Cardiac muscle cell (in vitro differentiated cells and primary cell): ENCODE measurements at regions not wholly inside any gene's neighbourhood (a gene's known extent, or its start where the extent isn't known, plus 50 kb on each side); places are given as distances from the start of the nearest gene placed in this dataset.

ENCODE experiments used
- DNase-seq, 2 donors: peaks; one replicate each; pipeline versions ENCODE4 v3.0.0 to v3.0.0-alpha.2; 2010 to 2017; ENCODE audit warnings: low read depth in 1 of 2, low spot score in 1 of 2
- H3K27ac ChIP-seq: fragments of 200-600 bp; sonication (generic); 2 replicates; pipeline ENCODE4 v1.5.1; 2016
- H3K27me3 ChIP-seq: fragments of 200-600 bp; sonication (generic); 2 replicates; pipeline ENCODE4 v1.6.0; 2016; ENCODE audit warnings: control low read depth
- H3K36me3 ChIP-seq: fragments of 200-600 bp; sonication (generic); 2 replicates; pipeline ENCODE4 v1.5.1; 2016; ENCODE audit warnings: control low read depth
- H3K4me1 ChIP-seq: fragments of 200-600 bp; sonication (generic); 2 replicates; pipeline ENCODE4 v1.8.1; 2017; ENCODE audit warnings: low read depth, mild to moderate bottlenecking, mixed run types
- H3K4me3 ChIP-seq: fragments of 200-600 bp; sonication (generic); 2 replicates; pipeline ENCODE4 v1.5.1; 2016; ENCODE audit warnings: mild to moderate bottlenecking
- H3K9me3 ChIP-seq: fragments of 200-600 bp; sonication (generic); 2 replicates; pipeline ENCODE4 v1.5.1; 2017; ENCODE audit warnings: low read depth, mild to moderate bottlenecking, control low read depth
- CTCF ChIP-seq: IDR thresholded peaks from 2 replicates; pipeline ENCODE4 v1.5.1; 2012; ENCODE audit warnings: low read depth, mild to moderate bottlenecking, low read length

- H3K36me3 ChIP-seq, result no peaks in the 10 kb centered on the region
- no peaks in the 10 kb centered on the region for H3K9me3 ChIP-seq
- no peak overlapping the region for H3K4me3 ChIP-seq
- H3K27ac ChIP-seq, result no peak overlapping the region
- H3K27me3 ChIP-seq, result no peaks in the 10 kb centered on the region
- TF ChIP-seq CTCF, result no peak
- no peak for DNase-seq
- H3K4me1 ChIP-seq, result peaks cover 19% of the 10 kb centered on the region
Measured at GRCh38 chr14:66046591-66046990, 439.6 kb upstream of the CCDC196 start.

- Histone ChIP-seq H3K4me3 (no peak overlapping the region), H3K36me3 (no peaks in the 10 kb centered on the region), H3K27ac (no peak overlapping the region), H3K9me3 (no peaks in the 10 kb centered on the region), H3K27me3 (no peaks in the 10 kb centered on the region), H3K4me1 (no peaks in the 10 kb centered on the region)
- no peak for TF ChIP-seq CTCF
- DNase-seq, result no peak
Measured at GRCh38 chr14:66056268-66056907, 429.8 kb upstream of the CCDC196 start.

- H3K36me3 ChIP-seq, result no peaks in the 10 kb centered on the region
- H3K4me1 ChIP-seq, result no peaks in the 10 kb centered on the region
- H3K4me3 ChIP-seq, result no peak overlapping the region
- H3K27me3 ChIP-seq, result no peaks in the 10 kb centered on the region
- no peaks in the 10 kb centered on the region for H3K9me3 ChIP-seq
- TF ChIP-seq CTCF, result no peak
- no peak for DNase-seq
- H3K27ac ChIP-seq, result no peak overlapping the region
Measured at GRCh38 chr14:66056926-66057552, 429.1 kb upstream of the CCDC196 start.

GRCh38 chr14:66065188-66065587 lies 421.0 kb upstream of the CCDC196 start:
- no peaks in the 10 kb centered on the region for H3K9me3 ChIP-seq
- H3K36me3 ChIP-seq, result no peaks in the 10 kb centered on the region
- DNase-seq, result no peak
- no peaks in the 10 kb centered on the region for H3K4me1 ChIP-seq
- no peak overlapping the region for H3K27ac ChIP-seq
- TF ChIP-seq CTCF, result no peak
- H3K27me3 ChIP-seq, result no peaks in the 10 kb centered on the region
- H3K4me3 ChIP-seq, result no peak overlapping the region

- no peak for TF ChIP-seq CTCF
- no peak overlapping the region for H3K4me3 ChIP-seq
- no peak overlapping the region for H3K27ac ChIP-seq
- peak in 1 of 2 donors; percentile 67 for DNase-seq
- H3K36me3 ChIP-seq, result no peaks in the 10 kb centered on the region
- no peaks in the 10 kb centered on the region for H3K9me3 ChIP-seq
- no peaks in the 10 kb centered on the region for H3K4me1 ChIP-seq
- H3K27me3 ChIP-seq, result no peaks in the 10 kb centered on the region
Measured at GRCh38 chr14:66066981-66067776, 419.0 kb upstream of the CCDC196 start.
